SK-N-SH (cell line): ENCODE measurements at regions not wholly inside any gene's neighbourhood (a gene's known extent, or its start where the extent isn't known, plus 50 kb on each side); places are given as distances from the start of the nearest gene placed in this dataset.

ENCODE experiments used
- CTCF ChIA-PET: fragments of 300-600, 350-600 bp; formaldehyde crosslinking; extraction: SDS; loops from one replicate; lab custom pipeline; 2021; lab: Yijun Ruan, JAX
- POLR2A ChIA-PET: fragments of 350-600 bp; sonication (Branson Sonifier 250); formaldehyde crosslinking; extraction: SDS; loops from one replicate; lab custom pipeline; 2020; ENCODE audit warnings: antibody characterized with exemption, inconsistent platforms; lab: Yijun Ruan, JAX
- DNase-seq: peaks from one replicate; pipeline ENCODE4 v3.0.0; 2012
- H2AFZ ChIP-seq: fragments of 200-600 bp; sonication (generic); 2 replicates; pipeline ENCODE4 v1.8.1; 2016; ENCODE audit warnings: antibody characterized with exemption, mild to moderate bottlenecking, low read depth
- H3F3A ChIP-seq: fragments of 200-600 bp; sonication (generic); replicated peaks from 2 replicates; pipeline ENCODE3; 2016; ENCODE audit warnings: antibody characterized with exemption, mild to moderate bottlenecking; ENCODE audit not compliant: insufficient read depth
- H3K27ac ChIP-seq, 2 experiments: fragments of 200-500 bp in 1 of 2; fragments of 200-600 bp in 1 of 2; sonication (Bioruptor generic) in 1 of 2; sonication (generic), shearing (Covaris generic) in 1 of 2; 2 replicates each; pipeline versions ENCODE4 v1.5.1 to v1.6.1; 2014 to 2016; ENCODE audit warnings: low read depth in 2 of 2, inconsistent platforms in 1 of 2, low read length in 1 of 2, mild to moderate bottlenecking in 1 of 2, mixed read lengths in 1 of 2
- H3K27me3 ChIP-seq: fragments of 200-600 bp; sonication (generic), shearing (Covaris generic); 2 replicates; pipeline ENCODE4 v1.6.1; 2016; ENCODE audit warnings: mixed run types; ENCODE audit not compliant: insufficient read depth
- H3K36me3 ChIP-seq, 2 experiments: fragments of 200-500 bp in 1 of 2; fragments of 200-600 bp in 1 of 2; sonication (Bioruptor generic) in 1 of 2; sonication (generic) in 1 of 2; replicated peaks in 1 of 2; 2 replicates each; pipeline versions ENCODE3 to v1.5.1; 2014 to 2016; ENCODE audit warnings: low read length in 1 of 2, mild to moderate bottlenecking in 1 of 2; ENCODE audit not compliant: insufficient read depth in 2 of 2, control insufficient read depth in 1 of 2
- H3K4me1 ChIP-seq, 2 experiments: fragments of 200-500 bp in 1 of 2; fragments of 200-600 bp in 1 of 2; sonication (Bioruptor generic) in 1 of 2; sonication (generic), shearing (Covaris generic) in 1 of 2; 2 replicates each; pipeline versions ENCODE4 v1.5.1 to v1.6.1; 2014 to 2016; ENCODE audit warnings: low read depth in 1 of 2, low read length in 1 of 2, mixed run types in 1 of 2; ENCODE audit not compliant: insufficient read depth in 2 of 2, control insufficient read depth in 1 of 2
- H3K4me2 ChIP-seq: fragments of 200-600 bp; sonication (generic), shearing (Covaris generic); 2 replicates; pipeline ENCODE4 v1.6.1; 2017; ENCODE audit warnings: mixed run types
- H3K4me3 ChIP-seq, 2 experiments: fragments of 200-500 bp in 1 of 2; fragments of 200-600 bp in 1 of 2; sonication (Bioruptor generic) in 1 of 2; sonication (generic), shearing (Covaris generic) in 1 of 2; 2 replicates each; pipeline versions ENCODE4 v1.5.1 to v1.8.1; 2014 to 2016; ENCODE audit warnings: low read depth in 2 of 2, inconsistent platforms in 1 of 2, low read length in 1 of 2, mild to moderate bottlenecking in 1 of 2, mixed read lengths in 1 of 2, moderate library complexity in 1 of 2
- H3K79me2 ChIP-seq: fragments of 200-600 bp; sonication (generic); 2 replicates; pipeline ENCODE4 v1.8.1; 2017; ENCODE audit warnings: mild to moderate bottlenecking; ENCODE audit not compliant: insufficient read depth
- H3K9ac ChIP-seq: fragments of 200-600 bp; sonication (generic); 2 replicates; pipeline ENCODE4 v1.6.1; 2017; ENCODE audit warnings: mixed run types
- H3K9me2 ChIP-seq: fragments of 200-600 bp; sonication (generic); 2 replicates; pipeline ENCODE4 v1.6.1; 2017; ENCODE audit warnings: mixed run types
- H3K9me3 ChIP-seq: fragments of 200-600 bp; sonication (generic); 2 replicates; pipeline ENCODE4 v1.6.1; 2017; ENCODE audit warnings: mixed run types, mild to moderate bottlenecking, moderate library complexity
- H4K20me1 ChIP-seq: fragments of 200-600 bp; sonication (generic); 2 replicates; pipeline ENCODE4 v1.6.1; 2017; ENCODE audit warnings: mild to moderate bottlenecking, mixed run types; ENCODE audit not compliant: insufficient read depth
- GATA2 ChIP-seq: sonication (generic); formaldehyde crosslinking; IDR thresholded peaks from 2 replicates; pipeline ENCODE4 v1.5.0; 2020; ENCODE audit warnings: mild to moderate bottlenecking, missing genetic modification reagents
- POLR2AphosphoS5 ChIP-seq: IDR thresholded peaks from 2 replicates; pipeline ENCODE4 v1.6.1; 2012; ENCODE audit warnings: low read depth, low read length
- RCOR1 ChIP-seq: fragments of 150-350 bp; IDR thresholded peaks from 2 replicates; pipeline ENCODE4 v1.6.1; 2017; ENCODE audit warnings: antibody characterized with exemption, low read length
- REST ChIP-seq: IDR thresholded peaks from 2 replicates; pipeline ENCODE4 v1.6.1; 2012; ENCODE audit warnings: mild to moderate bottlenecking, low read depth, low read length, moderate library complexity
- USF2 ChIP-seq: fragments of 150-350 bp; IDR thresholded peaks from 2 replicates; pipeline ENCODE4 v1.6.1; 2017; ENCODE audit warnings: antibody characterized with exemption, low read length, low read depth, borderline replicate concordance
- ZBTB33 ChIP-seq: IDR thresholded peaks from 2 replicates; pipeline ENCODE4 v1.4.0; 2012; ENCODE audit warnings: low read depth, borderline replicate concordance
- WGBS: methylation state at CpG from one replicate; pipeline ENCODE4 v1.1.6; 2017; ENCODE audit warnings: low lambda C conversion rate; 5-methylcytosine and 5-hydroxymethylcytosine counted together

DNA sequence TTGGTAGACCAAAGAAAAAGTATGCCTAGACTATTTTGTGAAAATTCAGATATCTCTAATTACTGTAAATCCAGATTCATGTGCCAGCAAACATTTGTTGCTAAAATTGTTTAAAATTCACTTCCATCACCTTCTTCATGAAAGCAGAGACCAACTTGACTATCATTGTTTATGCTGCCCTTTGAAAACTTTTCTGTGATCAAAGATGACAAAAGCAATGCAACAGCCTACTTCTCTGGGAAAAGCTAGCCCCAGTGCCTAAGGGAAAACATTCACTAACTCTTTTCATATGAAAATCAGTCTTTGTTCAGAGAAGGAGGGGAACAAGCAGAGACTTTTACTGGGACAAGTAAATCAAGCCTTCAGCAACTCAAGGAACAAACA, 178.0 kb upstream of the P2RY1 start:
- Histone ChIP-seq H3K27me3 (no peaks in the 10 kb centered on the region), H2AFZ (no peak overlapping the region), H4K20me1 (no peaks in the 10 kb centered on the region), H3K4me2 (no peak overlapping the region), H3K9me3 (no peaks in the 10 kb centered on the region), H3K36me3 (no peaks in the 10 kb centered on the region), H3F3A (no peaks in the 10 kb centered on the region), H3K79me2 (no peaks in the 10 kb centered on the region), H3K9me2 (no peaks in the 10 kb centered on the region), H3K4me3 (no peak overlapping the region), H3K4me1 (peaks cover 0 to 8% of the 10 kb centered on the region in 2 experiments; a peak in 3 of 4 replicates), H3K9ac (no peak overlapping the region), H3K27ac (peak overlapping the region in 1 of 2 experiments; percentile 82; a peak in 2 of 4 replicates)
- POLR2A ChIA-PET: no interaction called here
- peak; percentile 7 for DNase-seq
- TF ChIP-seq RCOR1 (no peak), REST (no peak), POLR2AphosphoS5 (no peak), GATA2 (CRISPR knock-in tag) (peak; percentile 1; the same call in 1 of the 2 replicates), USF2 (no peak)
- CTCF ChIA-PET: interaction anchor here (0.6 kb wide), 1 partner anchor 66 kb away, joined by 3 read pairs; no protein-coding TSS in a partner anchor

- no peak for DNase-seq
- H3K4me3 ChIP-seq: no peak overlapping the region
- no peaks in the 10 kb centered on the region for H3K9me2 ChIP-seq
- ChIA-PET POLR2A (no interaction called here), CTCF (no interaction called here)
- WGBS: 46% methylated on average over 5 of the region's 5 CpGs
- no peaks in the 10 kb centered on the region for H4K20me1 ChIP-seq
- no peak for TF ChIP-seq ZBTB33
- no peak overlapping the region for H3K4me2 ChIP-seq
- H3K36me3 ChIP-seq: no peaks in the 10 kb centered on the region
- no peak overlapping the region for H3K9ac ChIP-seq
- no peak overlapping the region for H2AFZ ChIP-seq
- no peaks in the 10 kb centered on the region for H3K27me3 ChIP-seq
- no peaks in the 10 kb centered on the region for H3K79me2 ChIP-seq
- H3F3A ChIP-seq: no peaks in the 10 kb centered on the region
- no peaks in the 10 kb centered on the region for H3K9me3 ChIP-seq
- peaks cover 0 to 8% of the 10 kb centered on the region in 2 experiments; a peak in 3 of 4 replicates for H3K4me1 ChIP-seq
- no peak overlapping the region for H3K27ac ChIP-seq
These were observed 175.8 kb upstream of the P2RY1 start for GRCh38 chr3:152658977-152659720.
